MM.1S (cell line): ENCODE measurements at regions not wholly inside any gene's neighbourhood (a gene's known extent, or its start where the extent isn't known, plus 50 kb on each side); places are given as distances from the start of the nearest gene placed in this dataset.

Experiments used
- DNase-seq: peaks from one replicate; pipeline ENCODE4 v3.0.0-alpha.2; 2015
- H2AFZ ChIP-seq: fragments of 300-600 bp; sonication (generic); 2 replicates; pipeline ENCODE4 v1.6.0; 2016; ENCODE audit warnings: antibody characterized with exemption, low read length
- H3F3A ChIP-seq: fragments of 300-600 bp; sonication (generic); 2 replicates; pipeline ENCODE4 v1.6.1; 2016; ENCODE audit warnings: mild to moderate bottlenecking, antibody characterized with exemption, low read length, moderate library complexity, mixed read lengths; ENCODE audit not compliant: insufficient read depth
- H3K27ac ChIP-seq: fragments of 300-600 bp; sonication (generic); 2 replicates; pipeline ENCODE4 v1.5.1; 2016; ENCODE audit warnings: mild to moderate bottlenecking, low read length
- H3K27me3 ChIP-seq: fragments of 300-600 bp; sonication (generic); replicated peaks from 2 replicates; pipeline ENCODE4 v1.6.0; 2016; ENCODE audit warnings: low read length; ENCODE audit not compliant: insufficient read depth
- H3K36me3 ChIP-seq: fragments of 300-600 bp; sonication (generic); replicated peaks from 2 replicates; pipeline ENCODE4 v1.6.1; 2016; ENCODE audit warnings: mild to moderate bottlenecking, low read length, mixed read lengths; ENCODE audit not compliant: insufficient read depth
- H3K4me1 ChIP-seq: fragments of 300-600 bp; sonication (generic); 2 replicates; pipeline ENCODE4 v1.6.1; 2016; ENCODE audit warnings: low read length, mixed read lengths
- H3K4me2 ChIP-seq: fragments of 300-600 bp; sonication (generic); 2 replicates; pipeline ENCODE4 v1.6.0; 2016; ENCODE audit warnings: low read depth, low read length
- H3K4me3 ChIP-seq: fragments of 300-600 bp; sonication (generic); 2 replicates; pipeline ENCODE4 v1.5.1; 2016; ENCODE audit warnings: low read length, mixed read lengths
- H3K79me2 ChIP-seq: fragments of 300-600 bp; sonication (generic); 2 replicates; pipeline ENCODE4 v1.6.1; 2016; ENCODE audit warnings: mixed run types, low read length, mixed read lengths
- H3K9ac ChIP-seq: fragments of 300-600 bp; sonication (generic); 2 replicates; pipeline ENCODE4 v1.6.1; 2016; ENCODE audit warnings: low read length, mixed read lengths
- H3K9me2 ChIP-seq: fragments of 300-600 bp; sonication (generic); replicated peaks from 2 replicates; pipeline ENCODE4 v1.6.1; 2016; ENCODE audit warnings: mild to moderate bottlenecking, low read length, mixed read lengths; ENCODE audit not compliant: insufficient read depth
- H3K9me3 ChIP-seq: fragments of 300-600 bp; sonication (generic); replicated peaks from 2 replicates; pipeline ENCODE4 v1.6.1; 2016; ENCODE audit warnings: mild to moderate bottlenecking, low read length, mixed read lengths; ENCODE audit not compliant: insufficient read depth
- H4K20me1 ChIP-seq: fragments of 300-600 bp; sonication (generic); 2 replicates; pipeline ENCODE4 v1.6.1; 2016; ENCODE audit warnings: mild to moderate bottlenecking, low read length, moderate library complexity, mixed read lengths; ENCODE audit not compliant: insufficient read depth
- EZH2 ChIP-seq: fragments of 300-600 bp; sonication (generic); optimal IDR thresholded peaks from 2 replicates; pipeline ENCODE3; 2017; ENCODE audit warnings: low read depth, mild to moderate bottlenecking, antibody characterized with exemption, low read length, mixed read lengths
- EZH2phosphoT487 ChIP-seq: fragments of 300-600 bp; sonication (generic); IDR thresholded peaks from 2 replicates; pipeline ENCODE4 v1.6.1; 2018; ENCODE audit warnings: antibody characterized with exemption, low read length
- TF ChIP-seq, protein P1 (sequence below): fragments of 300-600 bp; sonication (generic); IDR thresholded peaks from 2 replicates; pipeline ENCODE4 v1.5.1; 2016; ENCODE audit warnings: antibody characterized with exemption, low read length, mixed read lengths

DNA sequence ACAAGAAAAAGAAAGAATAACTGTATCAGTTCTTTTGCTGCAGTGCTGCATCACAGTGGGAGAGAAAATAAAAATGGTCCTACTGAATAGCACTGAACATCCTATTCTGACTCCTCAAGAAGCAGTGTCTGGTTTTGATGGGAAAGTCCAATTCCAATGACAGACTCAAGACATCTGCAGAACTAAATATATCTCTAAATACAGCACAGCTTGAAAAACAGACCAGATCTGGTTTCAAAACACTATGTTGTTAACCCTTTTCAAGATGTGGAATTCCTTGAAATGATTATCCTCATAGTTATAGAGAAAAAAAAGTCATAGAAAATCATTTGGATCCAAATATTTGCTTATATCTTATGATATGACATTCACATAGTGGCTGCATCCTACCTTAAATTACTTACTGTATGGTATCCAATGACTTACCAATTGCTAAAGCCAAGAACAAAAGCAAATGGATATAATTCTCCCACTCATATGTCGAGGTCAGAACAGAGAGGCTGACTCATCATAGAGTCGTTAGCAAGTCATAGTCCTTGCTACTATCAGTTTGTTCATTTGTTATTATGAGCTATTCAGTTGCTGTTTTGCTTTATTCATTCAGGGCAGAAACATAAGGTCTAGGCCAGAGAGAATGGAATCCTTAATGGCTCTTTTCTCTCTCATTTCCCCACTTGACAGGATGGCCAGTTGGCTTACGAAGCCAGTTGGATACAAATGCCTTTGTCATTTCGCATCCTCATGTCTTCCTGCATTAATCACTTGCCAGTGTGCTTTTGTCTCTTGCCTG, 62.5 kb upstream of the ACVR2A start:
- TF ChIP-seq, protein P1, sequence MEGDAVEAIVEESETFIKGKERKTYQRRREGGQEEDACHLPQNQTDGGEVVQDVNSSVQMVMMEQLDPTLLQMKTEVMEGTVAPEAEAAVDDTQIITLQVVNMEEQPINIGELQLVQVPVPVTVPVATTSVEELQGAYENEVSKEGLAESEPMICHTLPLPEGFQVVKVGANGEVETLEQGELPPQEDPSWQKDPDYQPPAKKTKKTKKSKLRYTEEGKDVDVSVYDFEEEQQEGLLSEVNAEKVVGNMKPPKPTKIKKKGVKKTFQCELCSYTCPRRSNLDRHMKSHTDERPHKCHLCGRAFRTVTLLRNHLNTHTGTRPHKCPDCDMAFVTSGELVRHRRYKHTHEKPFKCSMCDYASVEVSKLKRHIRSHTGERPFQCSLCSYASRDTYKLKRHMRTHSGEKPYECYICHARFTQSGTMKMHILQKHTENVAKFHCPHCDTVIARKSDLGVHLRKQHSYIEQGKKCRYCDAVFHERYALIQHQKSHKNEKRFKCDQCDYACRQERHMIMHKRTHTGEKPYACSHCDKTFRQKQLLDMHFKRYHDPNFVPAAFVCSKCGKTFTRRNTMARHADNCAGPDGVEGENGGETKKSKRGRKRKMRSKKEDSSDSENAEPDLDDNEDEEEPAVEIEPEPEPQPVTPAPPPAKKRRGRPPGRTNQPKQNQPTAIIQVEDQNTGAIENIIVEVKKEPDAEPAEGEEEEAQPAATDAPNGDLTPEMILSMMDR, result no peak
- no peak for TF ChIP-seq EZH2
- no peak for TF ChIP-seq EZH2phosphoT487
- Histone ChIP-seq H3K9me3 (no peaks in the 10 kb centered on the region), H3K9ac (no peak overlapping the region), H3K4me2 (no peak overlapping the region), H3K27ac (no peak overlapping the region), H3K4me1 (no peaks in the 10 kb centered on the region), H3K79me2 (no peaks in the 10 kb centered on the region), H3K36me3 (no peaks in the 10 kb centered on the region), H4K20me1 (no peaks in the 10 kb centered on the region), H2AFZ (no peak overlapping the region), H3K27me3 (no peaks in the 10 kb centered on the region), H3K4me3 (no peak overlapping the region), H3K9me2 (no peaks in the 10 kb centered on the region), H3F3A (no peaks in the 10 kb centered on the region)
- DNase-seq, result no peak

DNA sequence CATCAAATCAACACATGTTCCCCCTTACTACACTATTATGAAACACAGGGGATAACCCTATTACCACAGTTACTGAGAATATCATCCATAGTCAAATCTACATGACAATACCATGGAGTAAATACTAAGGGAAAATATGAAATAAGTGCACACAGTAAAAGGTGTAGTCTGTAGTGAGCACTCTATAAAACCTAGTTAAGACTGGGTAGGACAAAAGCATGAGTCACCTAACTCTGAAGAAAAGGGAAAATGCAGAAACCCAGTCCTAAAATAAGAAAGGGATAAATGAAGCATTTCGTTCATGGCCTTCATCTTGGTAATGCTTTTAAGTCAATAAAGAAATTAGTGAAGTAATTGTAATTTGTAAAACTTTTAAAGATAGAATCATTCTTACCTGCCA, 65.4 kb upstream of the ACVR2A start:
- Histone ChIP-seq H3F3A (no peaks in the 10 kb centered on the region), H3K79me2 (no peaks in the 10 kb centered on the region), H3K4me1 (no peaks in the 10 kb centered on the region), H3K27me3 (no peaks in the 10 kb centered on the region), H3K9me2 (no peaks in the 10 kb centered on the region), H2AFZ (no peak overlapping the region), H3K9ac (no peak overlapping the region), H3K4me3 (no peak overlapping the region), H3K36me3 (no peaks in the 10 kb centered on the region), H3K27ac (no peak overlapping the region), H3K4me2 (no peak overlapping the region), H4K20me1 (no peaks in the 10 kb centered on the region), H3K9me3 (no peaks in the 10 kb centered on the region)
- TF ChIP-seq EZH2phosphoT487, result no peak
- TF ChIP-seq, protein P1, result no peak
- TF ChIP-seq EZH2, result no peak
- no peak for DNase-seq

DNA sequence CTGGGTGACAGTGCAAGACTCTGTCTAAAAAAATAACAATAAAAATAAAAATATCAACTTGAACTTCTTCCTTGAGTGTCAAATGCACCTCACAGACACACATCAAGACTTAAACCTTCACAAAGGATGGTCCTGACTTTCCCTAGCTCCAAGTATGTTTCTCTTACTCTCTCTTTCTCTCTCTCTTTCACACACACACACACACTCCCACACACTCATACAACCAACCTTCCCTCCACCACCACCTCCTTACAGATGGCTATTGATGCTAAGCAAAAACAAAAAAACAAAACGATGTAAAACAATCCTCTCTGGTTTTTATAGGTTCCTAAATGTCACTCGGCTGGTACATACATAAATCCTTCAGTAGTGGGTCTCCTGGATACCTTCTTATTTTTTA, 67.4 kb upstream of the ACVR2A start:
- TF ChIP-seq, protein P1, result no peak
- TF ChIP-seq EZH2phosphoT487, result no peak
- TF ChIP-seq EZH2, result no peak
- DNase-seq, result no peak
- no peaks in the 10 kb centered on the region for H3K9me3 ChIP-seq

More for the DNA sequence above, 67.4 kb upstream of the ACVR2A start:
- H2AFZ ChIP-seq, result no peak overlapping the region
- H3K79me2 ChIP-seq, result no peaks in the 10 kb centered on the region
- no peaks in the 10 kb centered on the region for H3K36me3 ChIP-seq
- H3K9me2 ChIP-seq, result no peaks in the 10 kb centered on the region
- no peaks in the 10 kb centered on the region for H4K20me1 ChIP-seq
- no peaks in the 10 kb centered on the region for H3K4me1 ChIP-seq
- no peak overlapping the region for H3K4me2 ChIP-seq
- no peak overlapping the region for H3K27ac ChIP-seq
- H3K9ac ChIP-seq, result no peak overlapping the region
- H3K27me3 ChIP-seq, result no peaks in the 10 kb centered on the region
- H3F3A ChIP-seq, result no peaks in the 10 kb centered on the region
- H3K4me3 ChIP-seq, result no peak overlapping the region
